Neural progenitor cell (in vitro differentiated cells): ENCODE measurements at regions not wholly inside any gene's neighbourhood (a gene's known extent, or its start where the extent isn't known, plus 50 kb on each side); places are given as distances from the start of the nearest gene placed in this dataset.

Experiments
- EZH2 ChIP-seq: fragments of 200-600 bp; sonication (generic); IDR thresholded peaks from 2 replicates; pipeline ENCODE4 v1.6.1; 2017; ENCODE audit warnings: antibody characterized with exemption, mild to moderate bottlenecking, moderate library complexity
- TF ChIP-seq, protein P1 (sequence below): fragments of 200-600 bp; sonication (generic); IDR thresholded peaks from 2 replicates; pipeline ENCODE4 v1.5.1; 2017; ENCODE audit warnings: antibody characterized with exemption, mild to moderate bottlenecking

DNA sequence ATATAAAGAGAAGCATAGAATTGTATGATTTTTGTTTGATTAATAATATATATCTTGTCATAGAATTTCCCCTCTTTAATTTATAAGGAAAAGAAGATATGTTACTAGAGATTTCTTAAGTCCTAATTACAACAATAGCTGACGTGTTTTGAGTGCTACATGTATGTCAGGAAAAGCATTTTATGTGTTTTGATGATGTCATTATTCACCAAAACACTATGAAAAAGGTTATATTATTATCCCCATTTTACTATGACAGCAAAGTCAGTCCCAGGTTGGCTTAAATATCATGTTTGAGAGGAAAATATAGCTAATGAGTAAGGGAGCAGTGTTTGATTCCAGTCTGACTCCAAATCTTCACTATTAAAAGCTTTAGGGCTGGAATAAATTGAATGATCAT, 428.4 kb upstream of the GOLIM4 start:
- TF ChIP-seq, protein P1, sequence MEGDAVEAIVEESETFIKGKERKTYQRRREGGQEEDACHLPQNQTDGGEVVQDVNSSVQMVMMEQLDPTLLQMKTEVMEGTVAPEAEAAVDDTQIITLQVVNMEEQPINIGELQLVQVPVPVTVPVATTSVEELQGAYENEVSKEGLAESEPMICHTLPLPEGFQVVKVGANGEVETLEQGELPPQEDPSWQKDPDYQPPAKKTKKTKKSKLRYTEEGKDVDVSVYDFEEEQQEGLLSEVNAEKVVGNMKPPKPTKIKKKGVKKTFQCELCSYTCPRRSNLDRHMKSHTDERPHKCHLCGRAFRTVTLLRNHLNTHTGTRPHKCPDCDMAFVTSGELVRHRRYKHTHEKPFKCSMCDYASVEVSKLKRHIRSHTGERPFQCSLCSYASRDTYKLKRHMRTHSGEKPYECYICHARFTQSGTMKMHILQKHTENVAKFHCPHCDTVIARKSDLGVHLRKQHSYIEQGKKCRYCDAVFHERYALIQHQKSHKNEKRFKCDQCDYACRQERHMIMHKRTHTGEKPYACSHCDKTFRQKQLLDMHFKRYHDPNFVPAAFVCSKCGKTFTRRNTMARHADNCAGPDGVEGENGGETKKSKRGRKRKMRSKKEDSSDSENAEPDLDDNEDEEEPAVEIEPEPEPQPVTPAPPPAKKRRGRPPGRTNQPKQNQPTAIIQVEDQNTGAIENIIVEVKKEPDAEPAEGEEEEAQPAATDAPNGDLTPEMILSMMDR = no peak
- no peak for TF ChIP-seq EZH2
